Testis (tissue), 2 donors: ENCODE measurements at regions not wholly inside any gene's neighbourhood (a gene's known extent, or its start where the extent isn't known, plus 50 kb on each side); places are given as distances from the start of the nearest gene placed in this dataset.

Experiments used
- CTCF ChIP-seq, 3 experiments: fragments of 450-650 bp in 2 of 3; fragments of 200-600 bp in 1 of 3; sonication (generic) in 1 of 3; IDR thresholded peaks; one replicate each; pipeline ENCODE4 v1.5.1; 2016 to 2019; ENCODE audit warnings: antibody characterized with exemption in 3 of 3, mild to moderate bottlenecking in 2 of 3, moderate library complexity in 1 of 3
- POLR2A ChIP-seq: fragments of 450-650 bp; IDR thresholded peaks from one replicate; pipeline ENCODE4 v1.6.1; 2017; ENCODE audit warnings: antibody characterized with exemption, mild to moderate bottlenecking, moderate library complexity

DNA sequence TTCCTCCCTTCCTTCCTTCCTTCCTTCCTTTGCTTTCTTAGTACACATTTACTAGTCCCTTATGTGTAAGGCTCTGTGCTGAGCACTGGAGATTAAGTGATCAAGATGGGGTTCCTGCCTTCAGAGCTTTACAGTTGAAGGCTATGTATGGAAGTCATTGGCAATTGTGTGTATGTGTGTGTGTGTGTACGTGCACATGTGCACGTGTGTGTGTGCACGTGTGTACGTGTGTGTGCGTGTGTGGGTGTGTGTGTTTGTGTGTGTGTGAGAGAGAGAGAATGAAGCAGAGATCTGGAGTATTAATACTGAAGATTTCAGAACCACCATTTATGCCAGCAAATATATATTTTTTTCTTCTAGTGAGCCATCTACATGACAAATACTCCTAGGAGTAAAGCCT lies 184.9 kb upstream of the NFIB start:
- TF ChIP-seq CTCF (IDR thresholded peaks at IDR 0.05) (no peak), POLR2A (no peak)
